IMR-90 (cell line): ENCODE measurements at regions not wholly inside any gene's neighbourhood (a gene's known extent, or its start where the extent isn't known, plus 50 kb on each side); places are given as distances from the start of the nearest gene placed in this dataset.

Experiments
- CEBPB ChIP-seq: IDR thresholded peaks from 2 replicates; pipeline ENCODE4 v1.6.1; 2012; ENCODE audit warnings: low read depth, low read length, improper control_type of control experiment
- CTCF ChIP-seq: conservative IDR thresholded peaks from 2 replicates; pipeline ENCODE4 v1.5.1; 2012; ENCODE audit warnings: mild to moderate bottlenecking, low read depth, low read length, improper control_type of control experiment
- MAFK ChIP-seq: IDR thresholded peaks from 2 replicates; pipeline ENCODE4 v1.6.1; 2012; ENCODE audit warnings: low read depth, low read length, improper control_type of control experiment
- NFE2L2 ChIP-seq: fragments of 150-350 bp; IDR thresholded peaks from 2 replicates; pipeline ENCODE4 v1.6.1; 2016; ENCODE audit warnings: low read depth, mild to moderate bottlenecking, low read length
- POLR2A ChIP-seq: IDR thresholded peaks from 2 replicates; pipeline ENCODE4 v1.6.1; 2012; ENCODE audit warnings: mild to moderate bottlenecking, low read depth, low read length
- RAD21 ChIP-seq: IDR thresholded peaks from 2 replicates; pipeline ENCODE4 v1.6.1; 2012; ENCODE audit warnings: low read length, improper control_type of control experiment
- RCOR1 ChIP-seq: IDR thresholded peaks from 2 replicates; pipeline ENCODE4 v1.6.1; 2012; ENCODE audit warnings: mild to moderate bottlenecking, low read length, improper control_type of control experiment; ENCODE audit not compliant: insufficient replicate concordance
- SMC3 ChIP-seq: fragments of 150-350 bp; IDR thresholded peaks from 2 replicates; pipeline ENCODE4 v1.6.1; 2016; ENCODE audit warnings: low read depth, mild to moderate bottlenecking, antibody characterized with exemption, low read length, moderate library complexity

- TF ChIP-seq CEBPB (no peak), CTCF (no peak), POLR2A (no peak), NFE2L2 (no peak), RCOR1 (no peak), MAFK (no peak), RAD21 (no peak), SMC3 (no peak)
Observed at GRCh38 chr15:37425541-37425940, 325.2 kb upstream of the MEIS2 start.
